Esophagus muscularis mucosa (tissue), 4 donors: ENCODE measurements at regions not wholly inside any gene's neighbourhood (a gene's known extent, or its start where the extent isn't known, plus 50 kb on each side); places are given as distances from the start of the nearest gene placed in this dataset.

ENCODE experiments used
- DNase-seq: peaks from one replicate; pipeline ENCODE4 v3.0.0-alpha.2; 2017; ENCODE audit errors: extremely low spot score
- H3K27ac ChIP-seq, 4 donors: fragments of 200-600 bp; sonication (generic); replicated peaks in 1 of 4; 1 replicate in 3 of 4; 2 replicates in 1 of 4; pipeline ENCODE4 v1.5.1; 2016 to 2019; ENCODE audit warnings: mild to moderate bottlenecking in 1 of 4
- H3K27me3 ChIP-seq, 4 donors: fragments of 200-600 bp; sonication (generic); one replicate each; pipeline versions ENCODE4 v1.5.1 to v1.6.0; 2016 to 2019
- H3K36me3 ChIP-seq, 4 donors: fragments of 200-600 bp; sonication (generic); one replicate each; pipeline ENCODE4 v1.5.1; 2016 to 2019
- H3K4me1 ChIP-seq, 4 donors: fragments of 200-600 bp; sonication (generic); one replicate each; pipeline ENCODE4 v1.5.1; 2016 to 2019
- H3K4me3 ChIP-seq, 4 donors: fragments of 200-600 bp; sonication (generic); 1 replicate in 2 of 4; 2 replicates in 2 of 4; pipeline ENCODE4 v1.5.1; 2016 to 2019; ENCODE audit warnings: mild to moderate bottlenecking in 4 of 4, moderate library complexity in 1 of 4
- H3K9me3 ChIP-seq, 4 donors: fragments of 200-600 bp; sonication (generic); 1 replicate in 3 of 4; 2 replicates in 1 of 4; pipeline ENCODE4 v1.5.1; 2016 to 2019
- EP300 ChIP-seq: sonication (generic); formaldehyde crosslinking; IDR thresholded peaks from one replicate; pipeline ENCODE4 v1.6.1; 2017; ENCODE audit warnings: antibody characterized with exemption
- POLR2A ChIP-seq: fragments of 450-650 bp; IDR thresholded peaks from one replicate; pipeline ENCODE4 v1.6.1; 2017; ENCODE audit warnings: antibody characterized with exemption, moderate library complexity, mild to moderate bottlenecking, low read depth
- POLR2AphosphoS5 ChIP-seq, 2 donors: sonication (generic); formaldehyde crosslinking; IDR thresholded peaks; one replicate each; pipeline ENCODE4 v1.6.1; 2017; ENCODE audit warnings: antibody characterized with exemption in 2 of 2
- WGBS: methylation state at CpG from one replicate; pipeline ENCODE4 v1.1.5; 2018; 5-methylcytosine and 5-hydroxymethylcytosine counted together
- intact Hi-C: fragments of 100-400 bp; cut with DNase I; formaldehyde crosslinking; loops from one replicate; pipeline ENCODE4 v1.15.1; 2023
- small RNA-seq, 3 donors: library from RNA; depleted of rRNA; stranded (forward); fragments of <200 nt; gene quantifications; one replicate each; pipeline ENCODE3, GENCODE V24; 2016
- TF ChIP-seq, protein P1 (sequence below), 3 experiments: fragments of 200-600 bp in 2 of 3; fragments of 450-650 bp in 1 of 3; sonication (generic) in 2 of 3; IDR thresholded peaks; one replicate each; pipeline ENCODE4 v1.5.1; 2017 to 2019; ENCODE audit warnings: antibody characterized with exemption in 3 of 3, mild to moderate bottlenecking in 2 of 3, moderate library complexity in 1 of 3

DNA sequence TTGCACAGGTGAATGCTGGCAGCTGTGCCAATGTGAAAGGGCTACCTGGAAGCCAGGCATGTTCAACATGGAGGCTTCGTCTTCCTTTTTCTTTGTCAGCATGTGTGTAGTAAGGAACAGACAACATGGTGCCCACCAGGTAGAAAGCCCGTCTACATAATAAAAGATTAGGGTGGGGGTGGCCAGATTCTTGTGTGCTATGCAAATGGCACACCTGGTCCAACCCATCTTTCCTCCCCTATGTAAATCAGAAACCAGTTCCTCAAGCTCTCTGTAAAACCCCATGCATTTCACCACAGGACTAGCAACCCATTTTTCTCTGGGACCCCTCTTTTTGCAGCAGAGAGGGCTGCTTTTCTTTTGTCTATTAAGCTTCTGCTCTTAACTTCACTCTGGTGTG lies 72.3 kb upstream of the ZP4 start:
- Histone ChIP-seq H3K4me1 (no peaks in the 10 kb centered on the region), H3K4me3 (no peak overlapping the region), H3K36me3 (no peaks in the 10 kb centered on the region), H3K9me3 (no peaks in the 10 kb centered on the region), H3K27ac (no peak overlapping the region), H3K27me3 (no peaks in the 10 kb centered on the region)
- 100% methylated on average over 2 of the region's 2 CpGs for WGBS
- TF ChIP-seq POLR2A (no peak), POLR2AphosphoS5 (IDR thresholded peaks at IDR 0.05) (no peak), EP300 (no peak)
- TF ChIP-seq, protein P1, sequence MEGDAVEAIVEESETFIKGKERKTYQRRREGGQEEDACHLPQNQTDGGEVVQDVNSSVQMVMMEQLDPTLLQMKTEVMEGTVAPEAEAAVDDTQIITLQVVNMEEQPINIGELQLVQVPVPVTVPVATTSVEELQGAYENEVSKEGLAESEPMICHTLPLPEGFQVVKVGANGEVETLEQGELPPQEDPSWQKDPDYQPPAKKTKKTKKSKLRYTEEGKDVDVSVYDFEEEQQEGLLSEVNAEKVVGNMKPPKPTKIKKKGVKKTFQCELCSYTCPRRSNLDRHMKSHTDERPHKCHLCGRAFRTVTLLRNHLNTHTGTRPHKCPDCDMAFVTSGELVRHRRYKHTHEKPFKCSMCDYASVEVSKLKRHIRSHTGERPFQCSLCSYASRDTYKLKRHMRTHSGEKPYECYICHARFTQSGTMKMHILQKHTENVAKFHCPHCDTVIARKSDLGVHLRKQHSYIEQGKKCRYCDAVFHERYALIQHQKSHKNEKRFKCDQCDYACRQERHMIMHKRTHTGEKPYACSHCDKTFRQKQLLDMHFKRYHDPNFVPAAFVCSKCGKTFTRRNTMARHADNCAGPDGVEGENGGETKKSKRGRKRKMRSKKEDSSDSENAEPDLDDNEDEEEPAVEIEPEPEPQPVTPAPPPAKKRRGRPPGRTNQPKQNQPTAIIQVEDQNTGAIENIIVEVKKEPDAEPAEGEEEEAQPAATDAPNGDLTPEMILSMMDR (IDR thresholded peaks at IDR 0.05), result no peak
- intact Hi-C loops, result no loop called here
- DNase-seq, result no peak

DNA sequence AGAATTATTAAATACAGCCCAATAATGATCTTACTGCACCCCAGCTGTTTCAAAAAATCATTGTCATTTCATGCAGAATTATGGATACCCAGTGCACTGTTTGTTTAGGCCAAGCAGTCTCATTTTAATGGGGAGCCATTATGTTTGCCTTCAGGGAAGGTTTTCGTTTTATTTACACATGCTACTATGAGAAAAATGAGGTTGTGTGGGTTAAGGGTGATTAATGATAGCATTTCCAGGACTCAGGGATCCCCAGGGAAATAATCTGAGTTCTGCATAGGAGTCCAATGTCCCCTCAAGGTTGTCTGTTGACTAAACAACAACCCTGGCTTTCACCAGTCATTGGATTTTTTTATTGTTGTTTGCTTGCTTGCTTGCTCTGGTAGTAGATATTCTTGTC lies 71.0 kb upstream of the ZP4 start:
- Histone ChIP-seq H3K9me3 (no peaks in the 10 kb centered on the region), H3K27me3 (no peaks in the 10 kb centered on the region), H3K27ac (no peak overlapping the region), H3K4me1 (no peaks in the 10 kb centered on the region), H3K36me3 (no peaks in the 10 kb centered on the region), H3K4me3 (no peak overlapping the region)
- intact Hi-C loops, result no loop called here
- WGBS, result 44% methylated on average over 1 of the region's 1 CpG
- no peak for DNase-seq
- TF ChIP-seq EP300, result no peak
- TF ChIP-seq, protein P1 (IDR thresholded peaks at IDR 0.05), result no peak
- TF ChIP-seq POLR2A, result no peak
- TF ChIP-seq POLR2AphosphoS5 (IDR thresholded peaks at IDR 0.05), result no peak

DNA sequence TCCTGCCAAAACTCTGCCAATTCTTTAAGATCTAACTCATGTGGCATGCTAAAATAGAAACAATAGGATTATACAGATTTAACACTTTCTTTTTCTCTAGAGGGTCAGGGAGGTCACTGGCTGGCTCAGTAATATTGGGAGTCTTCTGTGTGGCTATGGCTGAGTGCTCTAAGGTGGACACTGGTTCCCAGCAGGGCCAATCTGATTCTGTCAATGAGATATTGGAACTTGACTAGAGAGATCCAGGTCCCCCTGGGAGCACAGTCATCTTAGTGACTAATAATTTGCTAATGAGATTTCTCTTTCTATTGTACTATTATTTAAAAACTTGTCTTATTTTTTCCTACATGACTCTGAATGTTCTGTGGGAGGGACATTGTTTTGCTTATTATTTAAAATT lies 69.1 kb upstream of the ZP4 start:
- intact Hi-C loops, result no loop called here
- no peak for TF ChIP-seq EP300
- no peak for TF ChIP-seq POLR2AphosphoS5 (IDR thresholded peaks at IDR 0.05)
- no peak for TF ChIP-seq POLR2A
- TF ChIP-seq, protein P1 (IDR thresholded peaks at IDR 0.05), result no peak
- H3K27ac ChIP-seq, result no peak overlapping the region

DNA sequence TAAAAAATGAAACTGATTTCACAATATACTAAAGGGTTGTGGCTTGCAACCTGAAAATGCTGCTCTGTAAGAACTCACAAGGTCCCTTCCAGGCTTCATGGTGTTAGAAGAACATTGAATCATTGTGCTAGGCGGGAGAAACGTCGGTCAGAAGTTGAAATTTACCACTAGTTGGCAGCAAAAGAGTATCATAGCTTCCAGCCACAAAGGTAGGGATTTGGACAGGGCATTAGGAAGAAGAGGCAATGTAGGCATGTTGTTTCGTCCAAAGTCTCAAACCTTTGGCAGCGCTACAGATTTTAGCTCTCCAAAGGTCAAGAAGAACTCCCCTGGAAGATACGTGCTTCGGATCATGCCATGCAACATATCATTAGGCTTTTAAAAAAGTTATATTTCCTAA lies 62.5 kb upstream of the ZP4 start:
- Histone ChIP-seq H3K9me3 (no peaks in the 10 kb centered on the region), H3K4me1 (no peaks in the 10 kb centered on the region), H3K4me3 (no peak overlapping the region), H3K36me3 (no peaks in the 10 kb centered on the region), H3K27ac (no peak overlapping the region), H3K27me3 (no peaks in the 10 kb centered on the region)
- 74% methylated on average over 7 of the region's 7 CpGs for WGBS
- intact Hi-C loops, result no loop called here
- TF ChIP-seq, protein P1 (IDR thresholded peaks at IDR 0.05), result no peak
- no peak for TF ChIP-seq EP300
- DNase-seq, result no peak

More for the DNA sequence above, 69.1 kb upstream of the ZP4 start:
- H3K9me3 ChIP-seq, result no peaks in the 10 kb centered on the region
- H3K27me3 ChIP-seq, result no peaks in the 10 kb centered on the region
- no peaks in the 10 kb centered on the region for H3K4me1 ChIP-seq
- H3K4me3 ChIP-seq, result no peak overlapping the region
- DNase-seq, result no peak
- H3K36me3 ChIP-seq, result no peaks in the 10 kb centered on the region

Small RNA genes in the stretch of these regions (small RNA-seq; reads per million reads assigned to genes)
- gene AL356010.1, result 0 reads per million in 3 donors
- gene AL590135.1, result 0 reads per million in 3 donors
- 0 reads per million in 3 donors for gene RNU6-725P
